A549 (cell line): ENCODE measurements at regions not wholly inside any gene's neighbourhood (a gene's known extent, or its start where the extent isn't known, plus 50 kb on each side); places are given as distances from the start of the nearest gene placed in this dataset.

Source experiments
- CEBPB ChIP-seq, 2 experiments: fragments of >200 bp in 1 of 2; sonication (Bioruptor Twin) in 1 of 2; formaldehyde crosslinking in 1 of 2; IDR thresholded peaks; 2 replicates each; pipeline ENCODE4 v1.6.1; 2012 to 2016
- FOSL2 ChIP-seq, 2 experiments: fragments of 450-650 bp in 1 of 2; fragments of >200 bp in 1 of 2; sonication (Bioruptor Twin) in 1 of 2; formaldehyde crosslinking; IDR thresholded peaks; 2 replicates each; pipeline versions ENCODE4 v1.5.0 to v1.6.1; 2016 to 2020; ENCODE audit warnings: mild to moderate bottlenecking in 1 of 2, moderate library complexity in 1 of 2
- JUN ChIP-seq, 2 experiments: fragments of >200 bp; sonication (Bioruptor Twin); formaldehyde crosslinking; IDR thresholded peaks; 2 replicates in 1 of 2; 3 replicates in 1 of 2; pipeline ENCODE4 v1.6.1; 2016 to 2017
- JUNB ChIP-seq: fragments of >200 bp; sonication (Bioruptor Twin); formaldehyde crosslinking; IDR thresholded peaks from 2 replicates; pipeline ENCODE4 v1.6.1; 2016
- NR3C1 ChIP-seq: fragments of >200 bp; sonication (Bioruptor Twin); formaldehyde crosslinking; IDR thresholded peaks from 3 replicates; pipeline ENCODE4 v1.6.1; 2017
- RCOR1 ChIP-seq: fragments of 150-350 bp; IDR thresholded peaks from 2 replicates; pipeline ENCODE4 v1.6.1; 2014; ENCODE audit warnings: antibody characterized with exemption, low read length, low read depth
- RNF2 ChIP-seq: fragments of 200-600 bp; sonication (generic); IDR thresholded peaks from 2 replicates; pipeline ENCODE4 v1.6.1; 2016; ENCODE audit warnings: low read depth, mild to moderate bottlenecking, antibody characterized with exemption, moderate library complexity, borderline replicate concordance
- TP53 ChIP-seq: fragments of 250-450 bp; sonication (Bioruptor Pico); IDR thresholded peaks from 2 replicates; pipeline ENCODE4 v1.5.0; 2021; ENCODE audit warnings: mild to moderate bottlenecking, moderate library complexity
- TF ChIP-seq, protein P1 (sequence below): fragments of >200 bp; sonication (Bioruptor Twin); formaldehyde crosslinking; IDR thresholded peaks from 2 replicates; pipeline ENCODE4 v1.6.1; 2016
- TF ChIP-seq, protein P2 (sequence below): fragments of >200 bp; sonication (Bioruptor Twin); formaldehyde crosslinking; IDR thresholded peaks from 3 replicates; pipeline ENCODE4 v1.5.1; 2016
- TF ChIP-seq, protein P3 (sequence below): IDR thresholded peaks from 2 replicates; pipeline ENCODE4 v1.6.1; 2012
- TF ChIP-seq, protein P4 (sequence below): fragments of 250-450 bp; sonication (Bioruptor Pico); IDR thresholded peaks from 2 replicates; pipeline ENCODE4 v1.5.0; 2020; ENCODE audit warnings: low read depth, mild to moderate bottlenecking, moderate library complexity

DNA sequence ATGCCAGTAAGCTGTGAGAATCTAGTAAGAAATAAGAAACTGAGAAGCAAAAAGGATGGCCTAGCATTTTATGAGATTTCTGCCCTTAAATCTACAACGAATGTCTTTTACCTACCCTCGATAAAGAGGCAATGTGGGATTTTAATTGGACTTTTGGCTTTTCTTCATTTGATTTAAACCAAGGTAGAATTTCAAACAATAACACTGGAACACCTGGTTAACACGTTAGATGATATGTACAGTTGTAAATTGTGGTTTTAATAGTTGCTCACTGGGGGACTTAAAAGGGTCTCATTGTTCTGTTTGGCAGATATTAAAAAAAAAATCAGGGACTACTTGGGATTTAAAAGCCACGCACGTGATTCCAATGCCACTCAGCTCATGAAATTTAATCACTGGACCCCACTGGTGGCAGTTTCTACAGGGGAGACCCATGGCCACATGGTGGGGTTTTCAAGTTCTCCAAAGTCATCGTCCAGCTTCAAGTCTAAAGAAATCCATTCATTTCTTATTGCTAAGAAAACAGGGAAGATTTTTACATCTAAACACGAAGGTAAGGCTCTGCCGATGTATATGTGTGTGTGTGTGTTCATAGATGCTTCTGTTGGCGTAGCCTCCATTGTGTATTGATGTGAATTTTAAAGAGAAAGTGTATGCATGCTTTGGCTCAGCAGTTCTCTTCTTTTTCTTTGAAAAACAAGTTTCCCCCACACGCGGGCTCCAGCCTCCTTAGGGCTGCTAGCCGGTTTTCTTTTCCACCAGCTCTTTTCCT, 588.6 kb upstream of the MKI67 start:
- no peak for TF ChIP-seq NR3C1
- TF ChIP-seq, protein P1, sequence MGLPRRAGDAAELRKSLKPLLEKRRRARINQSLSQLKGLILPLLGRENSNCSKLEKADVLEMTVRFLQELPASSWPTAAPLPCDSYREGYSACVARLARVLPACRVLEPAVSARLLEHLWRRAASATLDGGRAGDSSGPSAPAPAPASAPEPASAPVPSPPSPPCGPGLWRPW, result no peak
- no peak for TF ChIP-seq CEBPB (IDR thresholded peaks at IDR 0.05)
- TF ChIP-seq, protein P2, sequence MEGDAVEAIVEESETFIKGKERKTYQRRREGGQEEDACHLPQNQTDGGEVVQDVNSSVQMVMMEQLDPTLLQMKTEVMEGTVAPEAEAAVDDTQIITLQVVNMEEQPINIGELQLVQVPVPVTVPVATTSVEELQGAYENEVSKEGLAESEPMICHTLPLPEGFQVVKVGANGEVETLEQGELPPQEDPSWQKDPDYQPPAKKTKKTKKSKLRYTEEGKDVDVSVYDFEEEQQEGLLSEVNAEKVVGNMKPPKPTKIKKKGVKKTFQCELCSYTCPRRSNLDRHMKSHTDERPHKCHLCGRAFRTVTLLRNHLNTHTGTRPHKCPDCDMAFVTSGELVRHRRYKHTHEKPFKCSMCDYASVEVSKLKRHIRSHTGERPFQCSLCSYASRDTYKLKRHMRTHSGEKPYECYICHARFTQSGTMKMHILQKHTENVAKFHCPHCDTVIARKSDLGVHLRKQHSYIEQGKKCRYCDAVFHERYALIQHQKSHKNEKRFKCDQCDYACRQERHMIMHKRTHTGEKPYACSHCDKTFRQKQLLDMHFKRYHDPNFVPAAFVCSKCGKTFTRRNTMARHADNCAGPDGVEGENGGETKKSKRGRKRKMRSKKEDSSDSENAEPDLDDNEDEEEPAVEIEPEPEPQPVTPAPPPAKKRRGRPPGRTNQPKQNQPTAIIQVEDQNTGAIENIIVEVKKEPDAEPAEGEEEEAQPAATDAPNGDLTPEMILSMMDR, result no peak
- TF ChIP-seq TP53 (CRISPR knock-in tag), result no peak
- no peak for TF ChIP-seq RCOR1
- TF ChIP-seq, protein P3, sequence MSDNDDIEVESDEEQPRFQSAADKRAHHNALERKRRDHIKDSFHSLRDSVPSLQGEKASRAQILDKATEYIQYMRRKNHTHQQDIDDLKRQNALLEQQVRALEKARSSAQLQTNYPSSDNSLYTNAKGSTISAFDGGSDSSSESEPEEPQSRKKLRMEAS, result no peak
- no peak for TF ChIP-seq JUNB
- TF ChIP-seq RNF2, result no peak
- TF ChIP-seq, protein P4, sequence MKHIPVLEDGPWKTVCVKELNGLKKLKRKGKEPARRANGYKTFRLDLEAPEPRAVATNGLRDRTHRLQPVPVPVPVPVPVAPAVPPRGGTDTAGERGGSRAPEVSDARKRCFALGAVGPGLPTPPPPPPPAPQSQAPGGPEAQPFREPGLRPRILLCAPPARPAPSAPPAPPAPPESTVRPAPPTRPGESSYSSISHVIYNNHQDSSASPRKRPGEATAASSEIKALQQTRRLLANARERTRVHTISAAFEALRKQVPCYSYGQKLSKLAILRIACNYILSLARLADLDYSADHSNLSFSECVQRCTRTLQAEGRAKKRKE (CRISPR knock-in tag), result no peak
- no peak for TF ChIP-seq FOSL2 (IDR thresholded peaks at IDR 0.05)
- TF ChIP-seq FOSL2 (CRISPR knock-in tag; IDR thresholded peaks at IDR 0.05), result no peak
- no peak for TF ChIP-seq JUN (IDR thresholded peaks at IDR 0.05)
